H9 (cell line): ENCODE measurements at regions not wholly inside any gene's neighbourhood (a gene's known extent, or its start where the extent isn't known, plus 50 kb on each side); places are given as distances from the start of the nearest gene placed in this dataset.

Experiments used
- DNase-seq: peaks from one replicate; pipeline ENCODE4 v3.0.0-alpha.2; 2017
- H2AFZ ChIP-seq: one replicate; pipeline ENCODE4 v1.6.1; 2013; ENCODE audit warnings: mild to moderate bottlenecking, low read length, control low read depth, moderate library complexity
- H2AK5ac ChIP-seq: 2 replicates; pipeline ENCODE4 v1.6.1; 2013; ENCODE audit warnings: low read length, control low read depth, mixed read lengths; ENCODE audit not compliant: insufficient read length
- H2BK120ac ChIP-seq: one replicate; pipeline ENCODE4 v1.6.1; 2013; ENCODE audit warnings: low read depth, mild to moderate bottlenecking, low read length, control low read depth, inconsistent platforms; ENCODE audit not compliant: poor library complexity, severe bottlenecking
- H2BK12ac ChIP-seq: 2 replicates; pipeline ENCODE4 v1.6.1; 2013; ENCODE audit warnings: low read length, control low read depth, mixed read lengths, low read depth; ENCODE audit not compliant: insufficient read length
- H2BK15ac ChIP-seq: 2 replicates; pipeline ENCODE4 v1.6.1; 2013; ENCODE audit warnings: low read depth, low read length, control low read depth
- H2BK20ac ChIP-seq: one replicate; pipeline ENCODE4 v1.6.1; 2013; ENCODE audit warnings: low read depth, mild to moderate bottlenecking, low read length, control low read depth, inconsistent platforms; ENCODE audit not compliant: poor library complexity, severe bottlenecking
- H2BK5ac ChIP-seq: 2 replicates; pipeline ENCODE4 v1.6.1; 2013; ENCODE audit warnings: low read length, control low read depth, mixed read lengths; ENCODE audit not compliant: insufficient read length
- H3K14ac ChIP-seq: 2 replicates; pipeline ENCODE4 v1.6.1; 2013; ENCODE audit warnings: low read length, control low read depth; ENCODE audit not compliant: insufficient read depth
- H3K18ac ChIP-seq: 2 replicates; pipeline ENCODE4 v1.6.1; 2013; ENCODE audit warnings: low read depth, mild to moderate bottlenecking, mixed read lengths, low read length, control low read depth; ENCODE audit not compliant: insufficient read length
- H3K23ac ChIP-seq: 2 replicates; pipeline ENCODE4 v1.6.1; 2013; ENCODE audit warnings: low read length, control low read depth, mixed read lengths, low read depth; ENCODE audit not compliant: insufficient read length
- H3K23me2 ChIP-seq: 2 replicates; pipeline ENCODE4 v1.6.1; 2013; ENCODE audit warnings: low read depth, mild to moderate bottlenecking, mixed read lengths, low read length, control low read depth; ENCODE audit not compliant: insufficient read length, poor library complexity, severe bottlenecking
- H3K27ac ChIP-seq: 2 replicates; pipeline ENCODE4 v1.5.1; 2013; ENCODE audit warnings: low read length, control low read depth, mixed read lengths, low read depth; ENCODE audit not compliant: insufficient read length
- H3K27me3 ChIP-seq: 2 replicates; pipeline ENCODE4 v1.6.1; 2013; ENCODE audit warnings: low read length, control low read depth, inconsistent platforms; ENCODE audit not compliant: insufficient read depth
- H3K4ac ChIP-seq: 2 replicates; pipeline ENCODE4 v1.6.1; 2013; ENCODE audit warnings: low read depth, mild to moderate bottlenecking, control low read depth, inconsistent platforms, low read length, moderate library complexity
- H3K4me1 ChIP-seq: 2 replicates; pipeline ENCODE4 v1.6.1; 2013; ENCODE audit warnings: low read length, control low read depth, inconsistent platforms; ENCODE audit not compliant: insufficient read depth
- H3K4me2 ChIP-seq: 2 replicates; pipeline ENCODE4 v1.6.1; 2013; ENCODE audit warnings: low read length, control low read depth, mixed read lengths; ENCODE audit not compliant: insufficient read length, insufficient read depth
- H3K56ac ChIP-seq: 2 replicates; pipeline ENCODE4 v1.6.1; 2013; ENCODE audit warnings: low read depth, mild to moderate bottlenecking, mixed read lengths, low read length, control low read depth; ENCODE audit not compliant: insufficient read length
- H3K79me1 ChIP-seq: 2 replicates; pipeline ENCODE4 v1.6.1; 2013; ENCODE audit warnings: low read depth, mild to moderate bottlenecking, moderate library complexity, low read length, control low read depth, inconsistent platforms; ENCODE audit not compliant: insufficient read depth, poor library complexity, severe bottlenecking
- H3K79me2 ChIP-seq: 2 replicates; pipeline ENCODE4 v1.6.1; 2013; ENCODE audit warnings: low read length, control low read depth, inconsistent platforms; ENCODE audit not compliant: insufficient read depth
- H3K9ac ChIP-seq: 2 replicates; pipeline ENCODE4 v1.6.1; 2013; ENCODE audit warnings: low read length, control low read depth, mixed read lengths; ENCODE audit not compliant: insufficient read length; ENCODE audit errors: extremely low read depth
- H3K9me3 ChIP-seq: one replicate; pipeline ENCODE4 v1.6.1; 2013; ENCODE audit warnings: low read depth, low read length, inconsistent platforms; ENCODE audit not compliant: control insufficient read depth
- H3T11ph ChIP-seq: one replicate; pipeline ENCODE4 v1.6.1; 2013; ENCODE audit warnings: mild to moderate bottlenecking, low read length, control low read depth, inconsistent platforms
- H4K20me1 ChIP-seq: one replicate; pipeline ENCODE4 v1.6.1; 2013; ENCODE audit not compliant: control insufficient read depth, insufficient read length, insufficient read depth
- H4K5ac ChIP-seq: 2 replicates; pipeline ENCODE4 v1.6.1; 2013; ENCODE audit warnings: low read depth, mild to moderate bottlenecking, mixed read lengths, low read length, control low read depth; ENCODE audit not compliant: insufficient read length
- H4K8ac ChIP-seq: replicated peaks from 2 replicates; pipeline ENCODE4 v1.6.1; 2013; ENCODE audit warnings: low read length, control low read depth, mixed read lengths, low read depth; ENCODE audit not compliant: insufficient read length
- H4K91ac ChIP-seq: 2 replicates; pipeline ENCODE4 v1.6.1; 2013; ENCODE audit warnings: low read depth, mild to moderate bottlenecking, moderate library complexity, mixed read lengths, low read length, control low read depth; ENCODE audit not compliant: insufficient read length
- H3K27ac Mint-ChIP-seq, 3 experiments: 2 replicates in 2 of 3; 3 replicates in 1 of 3; pipeline ENCODE4 v1.8.0; 2020 to 2021; ENCODE audit warnings: mixed read lengths in 3 of 3, mild to moderate bottlenecking in 1 of 3, moderate library complexity in 1 of 3
- H3K27me3 Mint-ChIP-seq: 2 replicates; pipeline ENCODE4 v1.8.0; 2021; ENCODE audit warnings: low read depth, mild to moderate bottlenecking, moderate library complexity, mixed read lengths
- H3K36me3 Mint-ChIP-seq, 3 experiments: 2 replicates in 2 of 3; 3 replicates in 1 of 3; pipeline ENCODE4 v1.8.0; 2020 to 2021; ENCODE audit warnings: low read depth in 3 of 3, mixed read lengths in 3 of 3; ENCODE audit not compliant: insufficient read depth in 1 of 3
- H3K4me1 Mint-ChIP-seq, 2 experiments: 2 replicates each; pipeline ENCODE4 v1.8.0; 2020; ENCODE audit warnings: mixed read lengths in 2 of 2
- H3K4me3 Mint-ChIP-seq, 2 experiments: 2 replicates in 1 of 2; 3 replicates in 1 of 2; pipeline ENCODE4 v1.8.0; 2020 to 2021; ENCODE audit warnings: mild to moderate bottlenecking in 2 of 2, mixed read lengths in 2 of 2, moderate library complexity in 1 of 2
- H3K9me3 Mint-ChIP-seq, 2 experiments: 2 replicates in 1 of 2; 3 replicates in 1 of 2; pipeline ENCODE4 v1.8.0; 2020; ENCODE audit warnings: mild to moderate bottlenecking in 2 of 2, mixed read lengths in 2 of 2, moderate library complexity in 1 of 2
- CTCF ChIP-seq: fragments of 200-600 bp; sonication (generic); conservative IDR thresholded peaks from 3 replicates; pipeline ENCODE4 v1.8.0; 2021; ENCODE audit warnings: antibody characterized with exemption, mild to moderate bottlenecking
- WGBS: extraction: QIAGEN DNeasy Blood & Tissue Kit; methylation state at CpG from one replicate; pipeline ENCODE4 v1.1.7; 2013; ENCODE audit warnings: missing lambda C conversion rate, low lambda C conversion rate, mixed read lengths; ENCODE audit not compliant: insufficient read length; ENCODE audit errors: extremely low coverage; 5-methylcytosine and 5-hydroxymethylcytosine counted together

- no peak overlapping the region for H3K23ac ChIP-seq
- TF ChIP-seq CTCF: no peak
- no peak overlapping the region for H3K14ac ChIP-seq
- H2BK12ac ChIP-seq: no peak overlapping the region
- no peak overlapping the region for H2BK15ac ChIP-seq
- H3K18ac ChIP-seq: no peak overlapping the region
- H3K4ac ChIP-seq: no peak overlapping the region
- H3K4me1 ChIP-seq: 0 out of 2 replicates have a peak, but pooled peaks cover 4% of the 10 kb centered on the region
- no peaks in the 10 kb centered on the region; the same call in 1 of the 2 replicates for H3K27me3 Mint-ChIP-seq
- H3K4me2 ChIP-seq: no peak overlapping the region
- H3T11ph ChIP-seq: no peak overlapping the region
- H3K79me2 ChIP-seq: no peaks in the 10 kb centered on the region
- H3K36me3 Mint-ChIP-seq: no peaks in the 10 kb centered on the region; a peak in 1 of 7 replicates
- H3K9me3 Mint-ChIP-seq: no peaks in the 10 kb centered on the region
- H4K20me1 ChIP-seq: no peaks in the 10 kb centered on the region
- no peak overlapping the region for H3K27ac Mint-ChIP-seq
- H3K9me3 ChIP-seq: no peaks in the 10 kb centered on the region
- no peak overlapping the region for H3K4me3 Mint-ChIP-seq
- no peak overlapping the region for H4K91ac ChIP-seq
- no peaks in the 10 kb centered on the region for H3K27me3 ChIP-seq
- H3K23me2 ChIP-seq: no peaks in the 10 kb centered on the region
- H4K8ac ChIP-seq: no peak overlapping the region
- peaks cover 21 to 23% of the 10 kb centered on the region in 2 experiments for H3K4me1 Mint-ChIP-seq
- no peak overlapping the region for H2AK5ac ChIP-seq
- no peak overlapping the region for H2BK20ac ChIP-seq
- H3K9ac ChIP-seq: no peak overlapping the region
- H3K79me1 ChIP-seq: no peaks in the 10 kb centered on the region
- no CpG with 5 or more reads among the region's 2 CpGs for WGBS
- H2BK5ac ChIP-seq: no peak overlapping the region
- no peak overlapping the region for H4K5ac ChIP-seq
- no peak overlapping the region for H3K56ac ChIP-seq
- H2BK120ac ChIP-seq: no peak overlapping the region
- no peak overlapping the region for H3K27ac ChIP-seq
- H2AFZ ChIP-seq: no peak overlapping the region
- DNase-seq: no peak
Measured at GRCh38 chr2:172214252-172214651, 111.6 kb upstream of the DLX2 start.
